Osteocyte (in vitro differentiated cells): ENCODE measurements at regions not wholly inside any gene's neighbourhood (a gene's known extent, or its start where the extent isn't known, plus 50 kb on each side); places are given as distances from the start of the nearest gene placed in this dataset.

ENCODE experiments used
- DNase-seq: peaks from one replicate; pipeline ENCODE4 v3.0.0; 2021; ENCODE audit warnings: mixed read lengths; ENCODE audit not compliant: unreplicated experiment; ENCODE audit errors: extremely low spot score
- H3K27ac Mint-ChIP-seq: one replicate; pipeline ENCODE4 v1.8.0; 2021; ENCODE audit warnings: mild to moderate bottlenecking, mixed read lengths; ENCODE audit not compliant: unreplicated experiment
- H3K27me3 Mint-ChIP-seq: one replicate; pipeline ENCODE4 v1.8.0; 2021; ENCODE audit warnings: mixed read lengths; ENCODE audit not compliant: unreplicated experiment
- H3K36me3 Mint-ChIP-seq: one replicate; pipeline ENCODE4 v1.8.0; 2021; ENCODE audit warnings: mixed read lengths; ENCODE audit not compliant: unreplicated experiment
- H3K4me1 Mint-ChIP-seq: one replicate; pipeline ENCODE4 v1.8.0; 2021; ENCODE audit warnings: mixed read lengths; ENCODE audit not compliant: unreplicated experiment
- H3K4me3 Mint-ChIP-seq: one replicate; pipeline ENCODE4 v1.8.0; 2021; ENCODE audit warnings: mild to moderate bottlenecking, moderate library complexity, mixed read lengths; ENCODE audit not compliant: unreplicated experiment
- H3K9me3 Mint-ChIP-seq: one replicate; pipeline ENCODE4 v1.8.0; 2021; ENCODE audit warnings: mixed read lengths; ENCODE audit not compliant: unreplicated experiment
- CTCF ChIP-seq: fragments of 200-600 bp; sonication (generic); IDR thresholded peaks from 2 replicates; pipeline ENCODE4 v1.5.0; 2021; ENCODE audit warnings: antibody characterized with exemption, mild to moderate bottlenecking, moderate library complexity

DNA sequence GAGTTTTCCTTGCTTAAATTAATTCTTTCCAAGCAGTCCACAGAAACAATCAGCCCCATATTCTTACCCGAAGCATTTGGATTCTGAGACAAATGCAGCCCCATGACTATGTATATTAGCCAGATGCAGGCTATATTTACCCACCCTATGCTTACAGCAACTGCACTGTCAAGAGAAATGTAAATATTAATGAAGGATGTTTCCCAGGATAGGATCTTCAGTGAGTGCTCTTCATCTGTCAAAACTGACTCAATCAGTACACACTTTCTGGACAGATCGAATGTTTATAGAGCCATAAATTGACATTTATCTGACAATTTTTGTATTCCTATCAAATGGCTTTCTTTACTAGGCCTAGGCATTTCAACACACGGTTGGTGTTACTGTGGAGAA, 725.3 kb upstream of the SEMA6A start:
- no peak overlapping the region for H3K27ac Mint-ChIP-seq

GRCh38 chr5:117299224-117299935, 724.8 kb upstream of the SEMA6A start:
- DNase-seq: no peak
- Mint-ChIP-seq H3K27ac (no peak overlapping the region), H3K36me3 (no peaks in the 10 kb centered on the region), H3K4me3 (no peak overlapping the region), H3K9me3 (peaks cover 5% of the 10 kb centered on the region), H3K27me3 (no peaks in the 10 kb centered on the region), H3K4me1 (peaks cover 13% of the 10 kb centered on the region)
- no peak for TF ChIP-seq CTCF

More for the DNA sequence above, 725.3 kb upstream of the SEMA6A start:
- H3K9me3 Mint-ChIP-seq: no peaks in the 10 kb centered on the region
- no peaks in the 10 kb centered on the region for H3K27me3 Mint-ChIP-seq
- H3K4me1 Mint-ChIP-seq: peaks cover 13% of the 10 kb centered on the region
- no peak for DNase-seq
- TF ChIP-seq CTCF: no peak
- no peak overlapping the region for H3K4me3 Mint-ChIP-seq
- H3K36me3 Mint-ChIP-seq: no peaks in the 10 kb centered on the region

GRCh38 chr5:117296872-117297271, 722.2 kb upstream of the SEMA6A start:
- peaks cover 9% of the 10 kb centered on the region for H3K9me3 Mint-ChIP-seq
- no peaks in the 10 kb centered on the region for H3K27me3 Mint-ChIP-seq
- no peak for DNase-seq
- H3K36me3 Mint-ChIP-seq: no peaks in the 10 kb centered on the region
- H3K4me1 Mint-ChIP-seq: no peaks in the 10 kb centered on the region
- no peak for TF ChIP-seq CTCF
- no peak overlapping the region for H3K27ac Mint-ChIP-seq
- H3K4me3 Mint-ChIP-seq: no peak overlapping the region

DNA sequence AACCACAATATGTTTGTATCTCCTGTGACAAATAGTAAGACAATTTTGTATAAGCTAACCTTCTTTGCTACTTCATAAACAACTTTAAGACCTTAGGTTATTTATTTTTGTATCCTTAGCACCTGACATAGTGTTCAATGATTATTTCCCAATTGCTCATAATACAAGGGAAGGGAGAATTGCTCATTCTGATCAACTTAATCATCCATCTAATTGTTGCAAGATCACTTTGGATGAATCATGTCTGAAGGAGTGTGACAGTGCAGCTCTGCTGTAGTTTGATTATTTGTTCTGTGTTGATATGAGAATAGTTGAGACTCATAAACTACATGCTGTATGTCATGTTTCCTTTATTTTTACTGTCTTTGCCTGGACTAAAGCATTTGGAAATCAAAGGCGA, 721.3 kb upstream of the SEMA6A start:
- DNase-seq: no peak
- H3K4me1 Mint-ChIP-seq: no peaks in the 10 kb centered on the region
- H3K9me3 Mint-ChIP-seq: peaks cover 9% of the 10 kb centered on the region
- no peak for TF ChIP-seq CTCF
- H3K4me3 Mint-ChIP-seq: no peak overlapping the region
- no peaks in the 10 kb centered on the region for H3K36me3 Mint-ChIP-seq
- H3K27ac Mint-ChIP-seq: no peak overlapping the region
- no peaks in the 10 kb centered on the region for H3K27me3 Mint-ChIP-seq

GRCh38 chr5:117286813-117287212, 712.2 kb upstream of the SEMA6A start:
- H3K27ac Mint-ChIP-seq: no peak overlapping the region

More at GRCh38 chr5:117286813-117287212, 712.2 kb upstream of the SEMA6A start:
- no peaks in the 10 kb centered on the region for H3K9me3 Mint-ChIP-seq
- H3K36me3 Mint-ChIP-seq: no peaks in the 10 kb centered on the region
- H3K4me3 Mint-ChIP-seq: no peak overlapping the region
- H3K4me1 Mint-ChIP-seq: no peaks in the 10 kb centered on the region
- TF ChIP-seq CTCF: no peak
- H3K27me3 Mint-ChIP-seq: no peaks in the 10 kb centered on the region
- no peak for DNase-seq
